IgD-negative memory B cell (primary cell): ENCODE measurements at regions not wholly inside any gene's neighbourhood (a gene's known extent, or its start where the extent isn't known, plus 50 kb on each side); places are given as distances from the start of the nearest gene placed in this dataset.

Source experiments
- H3K27ac Mint-ChIP-seq, 3 donors: one replicate each; pipeline ENCODE4 v1.8.0; 2020 to 2022; ENCODE audit warnings: mild to moderate bottlenecking in 3 of 3, mixed read lengths in 3 of 3, moderate library complexity in 1 of 3
- H3K27me3 Mint-ChIP-seq: one replicate; pipeline ENCODE4 v1.8.0; 2021; ENCODE audit warnings: mixed read lengths
- H3K36me3 Mint-ChIP-seq: one replicate; pipeline ENCODE4 v1.8.0; 2020; ENCODE audit warnings: mild to moderate bottlenecking, mixed read lengths
- H3K4me1 Mint-ChIP-seq, 3 donors: one replicate each; pipeline ENCODE4 v1.8.0; 2020 to 2022; ENCODE audit warnings: mixed read lengths in 3 of 3, mild to moderate bottlenecking in 1 of 3
- H3K4me3 Mint-ChIP-seq, 4 donors: one replicate each; pipeline ENCODE4 v1.8.0; 2020 to 2022; ENCODE audit warnings: mild to moderate bottlenecking in 4 of 4, mixed read lengths in 4 of 4, moderate library complexity in 3 of 4
- H3K9me3 Mint-ChIP-seq, 3 donors: one replicate each; pipeline ENCODE4 v1.8.0; 2020 to 2021; ENCODE audit warnings: mixed read lengths in 3 of 3, mild to moderate bottlenecking in 1 of 3

- Mint-ChIP-seq H3K9me3 (no peaks in the 10 kb centered on the region), H3K4me3 (no peak overlapping the region), H3K36me3 (no peaks in the 10 kb centered on the region), H3K4me1 (no peaks in the 10 kb centered on the region), H3K27me3 (no peaks in the 10 kb centered on the region), H3K27ac (no peak overlapping the region)
Measured at GRCh38 chr10:129258283-129258923, 208.6 kb upstream of the MGMT start.

GRCh38 chr10:129259128-129259815 is 207.8 kb upstream of the MGMT start:
- no peaks in the 10 kb centered on the region for H3K9me3 Mint-ChIP-seq
- no peaks in the 10 kb centered on the region for H3K27me3 Mint-ChIP-seq
- H3K4me3 Mint-ChIP-seq, result no peak overlapping the region
- no peaks in the 10 kb centered on the region for H3K4me1 Mint-ChIP-seq
- no peak overlapping the region for H3K27ac Mint-ChIP-seq
- H3K36me3 Mint-ChIP-seq, result no peaks in the 10 kb centered on the region

GRCh38 chr10:129272176-129272575 is 194.9 kb upstream of the MGMT start:
- Mint-ChIP-seq H3K27ac (no peak overlapping the region), H3K27me3 (peaks cover 4% of the 10 kb centered on the region), H3K9me3 (peaks cover 0 to 5% (median 0%) of the 10 kb centered on the region in 3 donors), H3K36me3 (no peaks in the 10 kb centered on the region), H3K4me3 (no peak overlapping the region), H3K4me1 (no peaks in the 10 kb centered on the region)

GRCh38 chr10:129272866-129273650 is 194.0 kb upstream of the MGMT start:
- no peaks in the 10 kb centered on the region for H3K4me1 Mint-ChIP-seq
- peaks cover 0 to 5% (median 3%) of the 10 kb centered on the region in 3 donors for H3K9me3 Mint-ChIP-seq
- peaks cover 4% of the 10 kb centered on the region for H3K27me3 Mint-ChIP-seq
- H3K4me3 Mint-ChIP-seq, result no peak overlapping the region
- no peaks in the 10 kb centered on the region for H3K36me3 Mint-ChIP-seq
- H3K27ac Mint-ChIP-seq, result no peak overlapping the region

GRCh38 chr10:129273860-129274259 is 193.2 kb upstream of the MGMT start:
- no peak overlapping the region for H3K27ac Mint-ChIP-seq
- no peak overlapping the region for H3K4me3 Mint-ChIP-seq

GRCh38 chr10:129274748-129275474 is 192.1 kb upstream of the MGMT start:
- H3K36me3 Mint-ChIP-seq, result no peaks in the 10 kb centered on the region
- no peaks in the 10 kb centered on the region for H3K4me1 Mint-ChIP-seq
- no peak overlapping the region for H3K4me3 Mint-ChIP-seq
- peaks cover 0 to 6% (median 0%) of the 10 kb centered on the region in 3 donors for H3K9me3 Mint-ChIP-seq
- H3K27me3 Mint-ChIP-seq, result peaks cover 6% of the 10 kb centered on the region
- no peak overlapping the region for H3K27ac Mint-ChIP-seq

More at GRCh38 chr10:129273860-129274259, 193.2 kb upstream of the MGMT start:
- H3K9me3 Mint-ChIP-seq, result peaks cover 0 to 6% (median 3%) of the 10 kb centered on the region in 3 donors
- H3K27me3 Mint-ChIP-seq, result peaks cover 4% of the 10 kb centered on the region
- no peaks in the 10 kb centered on the region for H3K36me3 Mint-ChIP-seq
- no peaks in the 10 kb centered on the region for H3K4me1 Mint-ChIP-seq

GRCh38 chr10:129275886-129276285 is 191.2 kb upstream of the MGMT start:
- no peaks in the 10 kb centered on the region for H3K4me1 Mint-ChIP-seq
- no peaks in the 10 kb centered on the region for H3K36me3 Mint-ChIP-seq
- H3K4me3 Mint-ChIP-seq, result no peak overlapping the region
- no peak overlapping the region for H3K27ac Mint-ChIP-seq
- H3K9me3 Mint-ChIP-seq, result peaks cover 0 to 6% (median 0%) of the 10 kb centered on the region in 3 donors
- H3K27me3 Mint-ChIP-seq, result peaks cover 6% of the 10 kb centered on the region

GRCh38 chr10:129277084-129277483 is 190.0 kb upstream of the MGMT start:
- Mint-ChIP-seq H3K27ac (no peak overlapping the region), H3K4me1 (no peaks in the 10 kb centered on the region), H3K27me3 (peaks cover 6% of the 10 kb centered on the region), H3K9me3 (peaks cover 4 to 13% (median 8%) of the 10 kb centered on the region in 3 donors), H3K4me3 (no peak overlapping the region), H3K36me3 (no peaks in the 10 kb centered on the region)

GRCh38 chr10:129277841-129278240 is 189.2 kb upstream of the MGMT start:
- H3K27me3 Mint-ChIP-seq, result peaks cover 6% of the 10 kb centered on the region
- H3K4me3 Mint-ChIP-seq, result no peak overlapping the region
- H3K4me1 Mint-ChIP-seq, result no peaks in the 10 kb centered on the region
- H3K36me3 Mint-ChIP-seq, result no peaks in the 10 kb centered on the region
- H3K27ac Mint-ChIP-seq, result no peak overlapping the region
- peaks cover 4 to 13% (median 8%) of the 10 kb centered on the region in 3 donors for H3K9me3 Mint-ChIP-seq

- H3K36me3 Mint-ChIP-seq, result no peaks in the 10 kb centered on the region
- peaks cover 6% of the 10 kb centered on the region for H3K27me3 Mint-ChIP-seq
- peaks cover 4 to 13% (median 8%) of the 10 kb centered on the region in 3 donors for H3K9me3 Mint-ChIP-seq
- no peak overlapping the region for H3K27ac Mint-ChIP-seq
- H3K4me1 Mint-ChIP-seq, result no peaks in the 10 kb centered on the region
- no peak overlapping the region for H3K4me3 Mint-ChIP-seq
Measured at GRCh38 chr10:129278686-129279085, 188.4 kb upstream of the MGMT start.

GRCh38 chr10:129279446-129280154 is 187.4 kb upstream of the MGMT start:
- no peak overlapping the region for H3K27ac Mint-ChIP-seq
- H3K36me3 Mint-ChIP-seq, result no peaks in the 10 kb centered on the region
- H3K4me3 Mint-ChIP-seq, result no peak overlapping the region
- no peaks in the 10 kb centered on the region for H3K4me1 Mint-ChIP-seq
- H3K9me3 Mint-ChIP-seq, result peaks cover 4 to 13% (median 8%) of the 10 kb centered on the region in 3 donors
- H3K27me3 Mint-ChIP-seq, result peaks cover 4% of the 10 kb centered on the region

- Mint-ChIP-seq H3K9me3 (peaks cover 4 to 13% (median 8%) of the 10 kb centered on the region in 3 donors), H3K4me3 (no peak overlapping the region), H3K27ac (no peak overlapping the region), H3K4me1 (no peaks in the 10 kb centered on the region), H3K36me3 (no peaks in the 10 kb centered on the region), H3K27me3 (peaks cover 2% of the 10 kb centered on the region)
Measured at GRCh38 chr10:129280155-129280502, 186.9 kb upstream of the MGMT start.

- H3K36me3 Mint-ChIP-seq, result no peaks in the 10 kb centered on the region
- H3K9me3 Mint-ChIP-seq, result peaks cover 4 to 13% (median 8%) of the 10 kb centered on the region in 3 donors
- no peak overlapping the region for H3K27ac Mint-ChIP-seq
- no peak overlapping the region for H3K4me3 Mint-ChIP-seq
- peaks cover 2% of the 10 kb centered on the region for H3K27me3 Mint-ChIP-seq
- H3K4me1 Mint-ChIP-seq, result no peaks in the 10 kb centered on the region
Measured at GRCh38 chr10:129280908-129281586, 186.0 kb upstream of the MGMT start.

- no peaks in the 10 kb centered on the region for H3K36me3 Mint-ChIP-seq
- H3K27me3 Mint-ChIP-seq, result no peaks in the 10 kb centered on the region
- H3K4me1 Mint-ChIP-seq, result no peaks in the 10 kb centered on the region
- H3K27ac Mint-ChIP-seq, result no peak overlapping the region
- peaks cover 8 to 11% (median 9%) of the 10 kb centered on the region in 3 donors for H3K9me3 Mint-ChIP-seq
- H3K4me3 Mint-ChIP-seq, result no peak overlapping the region
Measured at GRCh38 chr10:129285459-129285858, 181.6 kb upstream of the MGMT start.
